SK-N-SH (cell line): ENCODE measurements at regions not wholly inside any gene's neighbourhood (a gene's known extent, or its start where the extent isn't known, plus 50 kb on each side); places are given as distances from the start of the nearest gene placed in this dataset.

Source experiments
- CTCF ChIA-PET: fragments of 300-600, 350-600 bp; formaldehyde crosslinking; extraction: SDS; loops from one replicate; lab custom pipeline; 2021; lab: Yijun Ruan, JAX
- POLR2A ChIA-PET: fragments of 350-600 bp; sonication (Branson Sonifier 250); formaldehyde crosslinking; extraction: SDS; loops from one replicate; lab custom pipeline; 2020; ENCODE audit warnings: antibody characterized with exemption, inconsistent platforms; lab: Yijun Ruan, JAX
- DNase-seq: peaks from one replicate; pipeline ENCODE4 v3.0.0; 2012
- H2AFZ ChIP-seq: fragments of 200-600 bp; sonication (generic); 2 replicates; pipeline ENCODE4 v1.8.1; 2016; ENCODE audit warnings: antibody characterized with exemption, mild to moderate bottlenecking, low read depth
- H3F3A ChIP-seq: fragments of 200-600 bp; sonication (generic); replicated peaks from 2 replicates; pipeline ENCODE3; 2016; ENCODE audit warnings: antibody characterized with exemption, mild to moderate bottlenecking; ENCODE audit not compliant: insufficient read depth
- H3K27ac ChIP-seq, 2 experiments: fragments of 200-500 bp in 1 of 2; fragments of 200-600 bp in 1 of 2; sonication (Bioruptor generic) in 1 of 2; sonication (generic), shearing (Covaris generic) in 1 of 2; 2 replicates each; pipeline versions ENCODE4 v1.5.1 to v1.6.1; 2014 to 2016; ENCODE audit warnings: low read depth in 2 of 2, inconsistent platforms in 1 of 2, low read length in 1 of 2, mild to moderate bottlenecking in 1 of 2, mixed read lengths in 1 of 2
- H3K27me3 ChIP-seq: fragments of 200-600 bp; sonication (generic), shearing (Covaris generic); 2 replicates; pipeline ENCODE4 v1.6.1; 2016; ENCODE audit warnings: mixed run types; ENCODE audit not compliant: insufficient read depth
- H3K36me3 ChIP-seq, 2 experiments: fragments of 200-500 bp in 1 of 2; fragments of 200-600 bp in 1 of 2; sonication (Bioruptor generic) in 1 of 2; sonication (generic) in 1 of 2; replicated peaks in 1 of 2; 2 replicates each; pipeline versions ENCODE3 to v1.5.1; 2014 to 2016; ENCODE audit warnings: low read length in 1 of 2, mild to moderate bottlenecking in 1 of 2; ENCODE audit not compliant: insufficient read depth in 2 of 2, control insufficient read depth in 1 of 2
- H3K4me1 ChIP-seq, 2 experiments: fragments of 200-500 bp in 1 of 2; fragments of 200-600 bp in 1 of 2; sonication (Bioruptor generic) in 1 of 2; sonication (generic), shearing (Covaris generic) in 1 of 2; 2 replicates each; pipeline versions ENCODE4 v1.5.1 to v1.6.1; 2014 to 2016; ENCODE audit warnings: low read depth in 1 of 2, low read length in 1 of 2, mixed run types in 1 of 2; ENCODE audit not compliant: insufficient read depth in 2 of 2, control insufficient read depth in 1 of 2
- H3K4me2 ChIP-seq: fragments of 200-600 bp; sonication (generic), shearing (Covaris generic); 2 replicates; pipeline ENCODE4 v1.6.1; 2017; ENCODE audit warnings: mixed run types
- H3K4me3 ChIP-seq, 2 experiments: fragments of 200-500 bp in 1 of 2; fragments of 200-600 bp in 1 of 2; sonication (Bioruptor generic) in 1 of 2; sonication (generic), shearing (Covaris generic) in 1 of 2; 2 replicates each; pipeline versions ENCODE4 v1.5.1 to v1.8.1; 2014 to 2016; ENCODE audit warnings: low read depth in 2 of 2, inconsistent platforms in 1 of 2, low read length in 1 of 2, mild to moderate bottlenecking in 1 of 2, mixed read lengths in 1 of 2, moderate library complexity in 1 of 2
- H3K79me2 ChIP-seq: fragments of 200-600 bp; sonication (generic); 2 replicates; pipeline ENCODE4 v1.8.1; 2017; ENCODE audit warnings: mild to moderate bottlenecking; ENCODE audit not compliant: insufficient read depth
- H3K9ac ChIP-seq: fragments of 200-600 bp; sonication (generic); 2 replicates; pipeline ENCODE4 v1.6.1; 2017; ENCODE audit warnings: mixed run types
- H3K9me2 ChIP-seq: fragments of 200-600 bp; sonication (generic); 2 replicates; pipeline ENCODE4 v1.6.1; 2017; ENCODE audit warnings: mixed run types
- H3K9me3 ChIP-seq: fragments of 200-600 bp; sonication (generic); 2 replicates; pipeline ENCODE4 v1.6.1; 2017; ENCODE audit warnings: mixed run types, mild to moderate bottlenecking, moderate library complexity
- H4K20me1 ChIP-seq: fragments of 200-600 bp; sonication (generic); 2 replicates; pipeline ENCODE4 v1.6.1; 2017; ENCODE audit warnings: mild to moderate bottlenecking, mixed run types; ENCODE audit not compliant: insufficient read depth
- CHD2 ChIP-seq: fragments of 150-350 bp; IDR thresholded peaks from 2 replicates; pipeline ENCODE4 v1.6.1; 2018; ENCODE audit warnings: low read length; ENCODE audit not compliant: partially characterized antibody
- ELF1 ChIP-seq: IDR thresholded peaks from 2 replicates; pipeline ENCODE4 v1.4.0; 2012
- EP300 ChIP-seq, 2 experiments: IDR thresholded peaks; 2 replicates each; pipeline versions ENCODE4 v1.4.0 to v1.6.1; 2012; ENCODE audit warnings: borderline replicate concordance in 1 of 2, low read depth in 1 of 2, low read length in 1 of 2
- EZH2phosphoT487 ChIP-seq: fragments of 200-600 bp; sonication (generic); IDR thresholded peaks from 2 replicates; pipeline ENCODE4 v1.6.1; 2017; ENCODE audit warnings: low read depth, mixed run types, mild to moderate bottlenecking, antibody characterized with exemption, moderate library complexity, borderline replicate concordance
- FOSL2 ChIP-seq: IDR thresholded peaks from 2 replicates; pipeline ENCODE4 v1.4.0; 2012; ENCODE audit warnings: low read depth, mild to moderate bottlenecking, moderate library complexity, borderline replicate concordance
- FOXJ3 ChIP-seq: sonication (generic); formaldehyde crosslinking; IDR thresholded peaks from 2 replicates; pipeline ENCODE4 v1.5.1; 2020; ENCODE audit warnings: mild to moderate bottlenecking, missing genetic modification reagents
- GABPA ChIP-seq: IDR thresholded peaks from 2 replicates; pipeline ENCODE4 v1.4.0; 2012; ENCODE audit warnings: low read depth, mild to moderate bottlenecking
- GATA2 ChIP-seq: sonication (generic); formaldehyde crosslinking; IDR thresholded peaks from 2 replicates; pipeline ENCODE4 v1.5.0; 2020; ENCODE audit warnings: mild to moderate bottlenecking, missing genetic modification reagents
- MEF2A ChIP-seq: IDR thresholded peaks from 2 replicates; pipeline ENCODE4 v1.4.0; 2012; ENCODE audit warnings: low read depth, borderline replicate concordance
- MXI1 ChIP-seq: IDR thresholded peaks from 2 replicates; pipeline ENCODE4 v1.6.1; 2012; ENCODE audit warnings: mild to moderate bottlenecking, low read depth, low read length, improper control_type of control experiment
- NFIC ChIP-seq: IDR thresholded peaks from 2 replicates; pipeline ENCODE4 v1.4.0; 2012; ENCODE audit warnings: borderline replicate concordance
- POLR2AphosphoS5 ChIP-seq: IDR thresholded peaks from 2 replicates; pipeline ENCODE4 v1.6.1; 2012; ENCODE audit warnings: low read depth, low read length
- RAD21 ChIP-seq: IDR thresholded peaks from 2 replicates; pipeline ENCODE4 v1.6.1; 2012; ENCODE audit warnings: mild to moderate bottlenecking, low read length
- RCOR1 ChIP-seq: fragments of 150-350 bp; IDR thresholded peaks from 2 replicates; pipeline ENCODE4 v1.6.1; 2017; ENCODE audit warnings: antibody characterized with exemption, low read length
- RFX5 ChIP-seq: IDR thresholded peaks from 2 replicates; pipeline ENCODE4 v1.6.1; 2012; ENCODE audit warnings: mild to moderate bottlenecking, improper control_type of control experiment, low read length
- RXRA ChIP-seq: IDR thresholded peaks from 2 replicates; pipeline ENCODE4 v1.4.0; 2012; ENCODE audit warnings: low read depth, mild to moderate bottlenecking, borderline replicate concordance
- SIN3A ChIP-seq: IDR thresholded peaks from 2 replicates; pipeline ENCODE4 v1.6.1; 2012; ENCODE audit warnings: low read depth, mild to moderate bottlenecking, low read length, moderate library complexity, borderline replicate concordance
- TEAD4 ChIP-seq: IDR thresholded peaks from 2 replicates; pipeline ENCODE4 v1.4.0; 2012; ENCODE audit warnings: mild to moderate bottlenecking, borderline replicate concordance; ENCODE audit not compliant: insufficient read depth
- YY1 ChIP-seq: IDR thresholded peaks from 2 replicates; pipeline ENCODE4 v1.4.0; 2012; ENCODE audit warnings: low read depth, mild to moderate bottlenecking
- ZBTB33 ChIP-seq: IDR thresholded peaks from 2 replicates; pipeline ENCODE4 v1.4.0; 2012; ENCODE audit warnings: low read depth, borderline replicate concordance
- WGBS: methylation state at CpG from one replicate; pipeline ENCODE4 v1.1.6; 2017; ENCODE audit warnings: low lambda C conversion rate; 5-methylcytosine and 5-hydroxymethylcytosine counted together
- TF ChIP-seq, protein P1 (sequence below): IDR thresholded peaks from 2 replicates; pipeline ENCODE4; 2012
- TF ChIP-seq, protein P2 (sequence below): fragments of 150-350 bp; IDR thresholded peaks from 2 replicates; pipeline ENCODE4 v1.6.1; 2016; ENCODE audit warnings: mild to moderate bottlenecking, low read depth, low read length

DNA sequence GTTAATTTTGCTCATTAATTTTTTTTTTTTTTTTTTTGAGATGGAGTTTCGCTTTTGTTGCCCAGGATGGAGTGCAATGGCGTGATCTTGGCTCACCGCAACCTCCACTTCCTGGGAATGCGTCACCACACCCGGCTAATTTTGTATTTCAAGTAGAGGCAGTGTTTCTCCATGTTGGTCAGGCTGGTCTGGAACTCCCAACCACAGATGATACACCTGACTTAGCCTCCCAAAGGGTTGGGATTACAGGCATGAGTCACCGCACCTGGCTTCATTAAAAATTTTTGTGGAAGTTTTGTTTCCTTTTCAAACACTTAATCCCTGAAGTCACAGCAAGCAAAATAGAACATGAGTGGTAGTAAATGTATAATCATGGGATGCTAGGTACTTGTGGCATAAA lies 857.2 kb upstream of the PHF14 start:
- H3K9me3 ChIP-seq = peaks cover 4% of the 10 kb centered on the region; the same call in 1 of the 2 replicates
- H3K79me2 ChIP-seq = no peaks in the 10 kb centered on the region
- H2AFZ ChIP-seq = no peak overlapping the region
- 64% methylated on average over 6 of the region's 6 CpGs for WGBS
- H3K4me2 ChIP-seq = no peak overlapping the region
- ChIA-PET POLR2A (no interaction called here), CTCF (no interaction called here)
- TF ChIP-seq GABPA = no peak
- TF ChIP-seq RXRA = no peak
- TF ChIP-seq, protein P1, sequence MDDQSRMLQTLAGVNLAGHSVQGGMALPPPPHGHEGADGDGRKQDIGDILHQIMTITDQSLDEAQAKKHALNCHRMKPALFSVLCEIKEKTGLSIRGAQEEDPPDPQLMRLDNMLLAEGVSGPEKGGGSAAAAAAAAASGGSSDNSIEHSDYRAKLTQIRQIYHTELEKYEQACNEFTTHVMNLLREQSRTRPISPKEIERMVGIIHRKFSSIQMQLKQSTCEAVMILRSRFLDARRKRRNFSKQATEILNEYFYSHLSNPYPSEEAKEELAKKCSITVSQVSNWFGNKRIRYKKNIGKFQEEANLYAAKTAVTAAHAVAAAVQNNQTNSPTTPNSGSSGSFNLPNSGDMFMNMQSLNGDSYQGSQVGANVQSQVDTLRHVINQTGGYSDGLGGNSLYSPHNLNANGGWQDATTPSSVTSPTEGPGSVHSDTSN = no peak
- no peak for TF ChIP-seq SIN3A
- TF ChIP-seq NFIC = no peak
- no peak for TF ChIP-seq ELF1
- no peak for TF ChIP-seq FOSL2
- no peak for TF ChIP-seq MEF2A
- no peak for TF ChIP-seq EP300 (IDR thresholded peaks at IDR 0.05; ENCODE audit: borderline replicate concordance in 1 of 2, low read depth in 1 of 2, low read length in 1 of 2)
- TF ChIP-seq RCOR1 = no peak
- TF ChIP-seq, protein P2, sequence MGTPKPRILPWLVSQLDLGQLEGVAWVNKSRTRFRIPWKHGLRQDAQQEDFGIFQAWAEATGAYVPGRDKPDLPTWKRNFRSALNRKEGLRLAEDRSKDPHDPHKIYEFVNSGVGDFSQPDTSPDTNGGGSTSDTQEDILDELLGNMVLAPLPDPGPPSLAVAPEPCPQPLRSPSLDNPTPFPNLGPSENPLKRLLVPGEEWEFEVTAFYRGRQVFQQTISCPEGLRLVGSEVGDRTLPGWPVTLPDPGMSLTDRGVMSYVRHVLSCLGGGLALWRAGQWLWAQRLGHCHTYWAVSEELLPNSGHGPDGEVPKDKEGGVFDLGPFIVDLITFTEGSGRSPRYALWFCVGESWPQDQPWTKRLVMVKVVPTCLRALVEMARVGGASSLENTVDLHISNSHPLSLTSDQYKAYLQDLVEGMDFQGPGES = no peak
- TF ChIP-seq CHD2 = no peak
- no peak overlapping the region for H3K27ac ChIP-seq
- H3K9ac ChIP-seq = no peak overlapping the region
- H3K27me3 ChIP-seq = no peaks in the 10 kb centered on the region
- no peak overlapping the region for H3K4me3 ChIP-seq
- H3F3A ChIP-seq = no peaks in the 10 kb centered on the region
- no peaks in the 10 kb centered on the region for H4K20me1 ChIP-seq
- DNase-seq = no peak
- H3K9me2 ChIP-seq = no peaks in the 10 kb centered on the region
- no peaks in the 10 kb centered on the region for H3K36me3 ChIP-seq
- H3K4me1 ChIP-seq = peaks cover 0 to 7% of the 10 kb centered on the region in 2 experiments; a peak in 2 of 4 replicates

- no peaks in the 10 kb centered on the region for H3F3A ChIP-seq
- no peaks in the 10 kb centered on the region for H3K36me3 ChIP-seq
- no peak overlapping the region for H3K27ac ChIP-seq
- H3K79me2 ChIP-seq = no peaks in the 10 kb centered on the region
- no peak overlapping the region for H2AFZ ChIP-seq
- H3K4me1 ChIP-seq = peaks cover 0 to 19% of the 10 kb centered on the region in 2 experiments; a peak in 2 of 4 replicates
- no peak for DNase-seq
- no peak for TF ChIP-seq POLR2AphosphoS5
- TF ChIP-seq, protein P2 = no peak
- no peak for TF ChIP-seq EP300 (IDR thresholded peaks at IDR 0.05; ENCODE audit: borderline replicate concordance in 1 of 2, low read depth in 1 of 2, low read length in 1 of 2)
- TF ChIP-seq, protein P1 = no peak
- TF ChIP-seq FOXJ3 (CRISPR knock-in tag) = no peak
- TF ChIP-seq YY1 = no peak
- TF ChIP-seq RCOR1 = no peak
- TF ChIP-seq TEAD4 = no peak
- TF ChIP-seq ZBTB33 = no peak
- TF ChIP-seq NFIC = no peak
- TF ChIP-seq EZH2phosphoT487 = no peak
- TF ChIP-seq RFX5 = no peak
- TF ChIP-seq MXI1 = no peak
- no peak for TF ChIP-seq GATA2 (CRISPR knock-in tag)
- TF ChIP-seq RAD21 = no peak
- 35% methylated on average over 1 of the region's 1 CpG for WGBS
- ChIA-PET CTCF (no interaction called here), POLR2A (no interaction called here)
- no peaks in the 10 kb centered on the region for H4K20me1 ChIP-seq
- H3K4me2 ChIP-seq = no peak overlapping the region
- no peak overlapping the region for H3K9ac ChIP-seq
- no peaks in the 10 kb centered on the region for H3K9me2 ChIP-seq
- no peaks in the 10 kb centered on the region for H3K27me3 ChIP-seq
- H3K9me3 ChIP-seq = peaks cover 4% of the 10 kb centered on the region; the same call in 1 of the 2 replicates
- H3K4me3 ChIP-seq = no peak overlapping the region
Measured at GRCh38 chr7:10117815-10118214, 855.9 kb upstream of the PHF14 start.
